ENCODE measurements at regions not wholly inside any gene's neighbourhood (a gene's known extent, or its start where the extent isn't known, plus 50 kb on each side); places are given as distances from the start of the nearest gene placed in this dataset.

DNA sequence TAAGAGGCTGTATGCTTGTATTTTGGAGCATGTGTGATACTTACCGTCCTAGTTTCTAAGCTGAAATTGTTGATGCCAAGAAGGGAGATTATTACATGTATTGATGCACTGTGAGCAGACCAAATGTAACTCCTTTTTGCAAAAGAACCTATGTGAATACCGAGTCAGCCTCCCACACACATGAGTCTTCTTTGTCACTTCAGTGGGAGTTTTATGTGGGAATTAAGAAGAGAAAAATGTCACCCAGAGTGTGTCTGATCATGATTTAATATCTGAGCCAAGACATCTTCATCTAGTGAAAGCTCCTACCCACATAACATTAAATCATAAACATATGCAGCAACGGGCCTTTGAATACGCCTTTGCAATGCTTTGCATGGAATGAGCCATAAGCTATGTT lies 380.3 kb upstream of the ACTBL2 start:
- H3K4me1 ChIP-seq (ENCODE audit: control insufficient read depth in 1 of 2, insufficient read depth in 2 of 2, low read depth in 1 of 2, low read length in 1 of 2): peaks cover 0 to 11% of the 10 kb centered on the region in 2 experiments; a peak in 1 of 4 replicates
- H3K9me3 ChIP-seq: no peaks in the 10 kb centered on the region
- H3K9me2 ChIP-seq: no peaks in the 10 kb centered on the region
- peaks cover 22% of the 10 kb centered on the region for H3F3A ChIP-seq (replicated peaks; ENCODE audit: insufficient read depth)
- CTCF ChIA-PET: no interaction called here
- H3K27ac ChIP-seq (ENCODE audit: low read depth in 2 of 2, low read length in 1 of 2): peak overlapping the region; percentile 47 to 88; a peak in 3 of 4 replicates
- H3K27me3 ChIP-seq (ENCODE audit: insufficient read depth): no peaks in the 10 kb centered on the region
- no peaks in the 10 kb centered on the region for H4K20me1 ChIP-seq (ENCODE audit: insufficient read depth)
- H2AFZ ChIP-seq (ENCODE audit: low read depth): peak overlapping the region; percentile 60; the same call in 1 of the 2 replicates
- no peak for DNase-seq
- POLR2A ChIA-PET: no interaction called here
- 63% methylated on average over 4 of the region's 4 CpGs for WGBS (ENCODE audit: low lambda C conversion rate)
- no peak overlapping the region for H3K4me3 ChIP-seq (ENCODE audit: low read depth in 2 of 2, low read length in 1 of 2)
- H3K79me2 ChIP-seq (ENCODE audit: insufficient read depth): no peaks in the 10 kb centered on the region
- H3K9ac ChIP-seq: peak overlapping the region; percentile 58; the same call in 1 of the 2 replicates
- TF ChIP-seq, protein P1, sequence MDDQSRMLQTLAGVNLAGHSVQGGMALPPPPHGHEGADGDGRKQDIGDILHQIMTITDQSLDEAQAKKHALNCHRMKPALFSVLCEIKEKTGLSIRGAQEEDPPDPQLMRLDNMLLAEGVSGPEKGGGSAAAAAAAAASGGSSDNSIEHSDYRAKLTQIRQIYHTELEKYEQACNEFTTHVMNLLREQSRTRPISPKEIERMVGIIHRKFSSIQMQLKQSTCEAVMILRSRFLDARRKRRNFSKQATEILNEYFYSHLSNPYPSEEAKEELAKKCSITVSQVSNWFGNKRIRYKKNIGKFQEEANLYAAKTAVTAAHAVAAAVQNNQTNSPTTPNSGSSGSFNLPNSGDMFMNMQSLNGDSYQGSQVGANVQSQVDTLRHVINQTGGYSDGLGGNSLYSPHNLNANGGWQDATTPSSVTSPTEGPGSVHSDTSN (IDR thresholded peaks at IDR 0.05): peak; percentile 18; the same call in 1 of the 2 replicates
- TF ChIP-seq TCF12 (IDR thresholded peaks at IDR 0.05): peak; percentile 24; the same call in 1 of the 2 replicates
- TF ChIP-seq, protein P2, sequence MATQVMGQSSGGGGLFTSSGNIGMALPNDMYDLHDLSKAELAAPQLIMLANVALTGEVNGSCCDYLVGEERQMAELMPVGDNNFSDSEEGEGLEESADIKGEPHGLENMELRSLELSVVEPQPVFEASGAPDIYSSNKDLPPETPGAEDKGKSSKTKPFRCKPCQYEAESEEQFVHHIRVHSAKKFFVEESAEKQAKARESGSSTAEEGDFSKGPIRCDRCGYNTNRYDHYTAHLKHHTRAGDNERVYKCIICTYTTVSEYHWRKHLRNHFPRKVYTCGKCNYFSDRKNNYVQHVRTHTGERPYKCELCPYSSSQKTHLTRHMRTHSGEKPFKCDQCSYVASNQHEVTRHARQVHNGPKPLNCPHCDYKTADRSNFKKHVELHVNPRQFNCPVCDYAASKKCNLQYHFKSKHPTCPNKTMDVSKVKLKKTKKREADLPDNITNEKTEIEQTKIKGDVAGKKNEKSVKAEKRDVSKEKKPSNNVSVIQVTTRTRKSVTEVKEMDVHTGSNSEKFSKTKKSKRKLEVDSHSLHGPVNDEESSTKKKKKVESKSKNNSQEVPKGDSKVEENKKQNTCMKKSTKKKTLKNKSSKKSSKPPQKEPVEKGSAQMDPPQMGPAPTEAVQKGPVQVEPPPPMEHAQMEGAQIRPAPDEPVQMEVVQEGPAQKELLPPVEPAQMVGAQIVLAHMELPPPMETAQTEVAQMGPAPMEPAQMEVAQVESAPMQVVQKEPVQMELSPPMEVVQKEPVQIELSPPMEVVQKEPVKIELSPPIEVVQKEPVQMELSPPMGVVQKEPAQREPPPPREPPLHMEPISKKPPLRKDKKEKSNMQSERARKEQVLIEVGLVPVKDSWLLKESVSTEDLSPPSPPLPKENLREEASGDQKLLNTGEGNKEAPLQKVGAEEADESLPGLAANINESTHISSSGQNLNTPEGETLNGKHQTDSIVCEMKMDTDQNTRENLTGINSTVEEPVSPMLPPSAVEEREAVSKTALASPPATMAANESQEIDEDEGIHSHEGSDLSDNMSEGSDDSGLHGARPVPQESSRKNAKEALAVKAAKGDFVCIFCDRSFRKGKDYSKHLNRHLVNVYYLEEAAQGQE (IDR thresholded peaks at IDR 0.05; ENCODE audit: low read depth, low read length): no peak
- H3K36me3 ChIP-seq (replicated peaks in 1 of 2; ENCODE audit: control insufficient read depth in 1 of 2, insufficient read depth in 2 of 2, low read length in 1 of 2): no peaks in the 10 kb centered on the region
- peak overlapping the region; percentile 12; the same call in 1 of the 2 replicates for H3K4me2 ChIP-seq

DNA sequence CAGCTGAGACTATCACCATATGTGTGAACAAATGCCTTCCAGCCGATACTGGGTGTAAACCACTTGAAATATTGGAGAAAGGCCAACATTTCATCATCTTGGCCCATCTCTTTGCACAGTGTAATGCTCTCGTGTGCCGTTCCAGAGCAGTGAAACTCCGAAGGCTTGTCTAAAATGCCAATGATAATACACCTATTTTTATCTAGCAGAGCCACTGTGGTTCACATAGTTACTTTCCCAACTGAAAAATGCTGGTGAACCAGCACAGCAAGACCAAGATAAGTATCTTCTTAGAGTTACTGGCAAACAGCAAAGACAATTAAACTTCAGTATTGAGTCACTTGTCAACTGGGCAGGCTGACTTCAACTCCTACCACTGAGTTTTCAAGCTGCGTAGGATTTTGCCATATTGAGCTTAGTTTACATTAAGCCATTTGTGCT lies 379.9 kb upstream of the ACTBL2 start:
- Histone ChIP-seq H3K9me2 (no peaks in the 10 kb centered on the region), H3K4me2 (peak overlapping the region; percentile 12; the same call in 1 of the 2 replicates), H3K9ac (peak overlapping the region; percentile 58; the same call in 1 of the 2 replicates), H3K27me3 (ENCODE audit: insufficient read depth) (no peaks in the 10 kb centered on the region), H2AFZ (ENCODE audit: low read depth) (peak overlapping the region; percentile 60; the same call in 1 of the 2 replicates), H3F3A (replicated peaks; ENCODE audit: insufficient read depth) (peaks cover 22% of the 10 kb centered on the region), H3K4me3 (ENCODE audit: low read depth in 2 of 2, low read length in 1 of 2) (no peak overlapping the region), H3K4me1 (ENCODE audit: control insufficient read depth in 1 of 2, insufficient read depth in 2 of 2, low read depth in 1 of 2, low read length in 1 of 2) (peaks cover 0 to 11% of the 10 kb centered on the region in 2 experiments; a peak in 1 of 4 replicates), H3K9me3 (no peaks in the 10 kb centered on the region), H3K36me3 (replicated peaks in 1 of 2; ENCODE audit: control insufficient read depth in 1 of 2, insufficient read depth in 2 of 2, low read length in 1 of 2) (no peaks in the 10 kb centered on the region), H4K20me1 (ENCODE audit: insufficient read depth) (no peaks in the 10 kb centered on the region), H3K79me2 (ENCODE audit: insufficient read depth) (no peaks in the 10 kb centered on the region), H3K27ac (ENCODE audit: low read depth in 2 of 2, low read length in 1 of 2) (peak overlapping the region; percentile 47 to 88; a peak in 3 of 4 replicates)
- ChIA-PET CTCF (interaction anchor here (1.1 to 1.2 kb wide), 2 partner anchors 83 to 598 kb away, joined by 4 to 7 read pairs; no protein-coding TSS in a partner anchor), POLR2A (no interaction called here)
- DNase-seq: no peak
- TF ChIP-seq MEF2A (IDR thresholded peaks at IDR 0.05; ENCODE audit: borderline replicate concordance, low read depth) (peak; percentile 70; the same call in 1 of the 2 replicates), TAF1 (IDR thresholded peaks at IDR 0.05; ENCODE audit: borderline replicate concordance, low read depth, low read length) (no peak), ELF1 (IDR thresholded peaks at IDR 0.05) (no peak), NFIC (IDR thresholded peaks at IDR 0.05; ENCODE audit: borderline replicate concordance) (peak; percentile 44; the same call in 1 of the 2 replicates), JUND (IDR thresholded peaks at IDR 0.05) (peak; percentile 58), POLR2AphosphoS5 (IDR thresholded peaks at IDR 0.05; ENCODE audit: low read depth, low read length) (no peak), TCF12 (IDR thresholded peaks at IDR 0.05) (peak; percentile 70), FOSL2 (IDR thresholded peaks at IDR 0.05; ENCODE audit: borderline replicate concordance, low read depth) (peak; percentile 70; the same call in 1 of the 2 replicates), EP300 (IDR thresholded peaks at IDR 0.05; ENCODE audit: borderline replicate concordance in 1 of 2, low read depth in 1 of 2, low read length in 1 of 2) (peak in 1 of 2 experiments; percentile 76; a peak in 1 of 4 replicates), RXRA (IDR thresholded peaks at IDR 0.05; ENCODE audit: borderline replicate concordance, low read depth) (no peak), FOXM1 (IDR thresholded peaks at IDR 0.05; ENCODE audit: low read depth) (no peak), MXI1 (IDR thresholded peaks at IDR 0.05; ENCODE audit: low read depth, low read length) (no peak)
- TF ChIP-seq, protein P3, sequence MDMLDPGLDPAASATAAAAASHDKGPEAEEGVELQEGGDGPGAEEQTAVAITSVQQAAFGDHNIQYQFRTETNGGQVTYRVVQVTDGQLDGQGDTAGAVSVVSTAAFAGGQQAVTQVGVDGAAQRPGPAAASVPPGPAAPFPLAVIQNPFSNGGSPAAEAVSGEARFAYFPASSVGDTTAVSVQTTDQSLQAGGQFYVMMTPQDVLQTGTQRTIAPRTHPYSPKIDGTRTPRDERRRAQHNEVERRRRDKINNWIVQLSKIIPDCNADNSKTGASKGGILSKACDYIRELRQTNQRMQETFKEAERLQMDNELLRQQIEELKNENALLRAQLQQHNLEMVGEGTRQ (IDR thresholded peaks at IDR 0.05; ENCODE audit: borderline replicate concordance, low read depth, low read length): no peak
- TF ChIP-seq, protein P4, sequence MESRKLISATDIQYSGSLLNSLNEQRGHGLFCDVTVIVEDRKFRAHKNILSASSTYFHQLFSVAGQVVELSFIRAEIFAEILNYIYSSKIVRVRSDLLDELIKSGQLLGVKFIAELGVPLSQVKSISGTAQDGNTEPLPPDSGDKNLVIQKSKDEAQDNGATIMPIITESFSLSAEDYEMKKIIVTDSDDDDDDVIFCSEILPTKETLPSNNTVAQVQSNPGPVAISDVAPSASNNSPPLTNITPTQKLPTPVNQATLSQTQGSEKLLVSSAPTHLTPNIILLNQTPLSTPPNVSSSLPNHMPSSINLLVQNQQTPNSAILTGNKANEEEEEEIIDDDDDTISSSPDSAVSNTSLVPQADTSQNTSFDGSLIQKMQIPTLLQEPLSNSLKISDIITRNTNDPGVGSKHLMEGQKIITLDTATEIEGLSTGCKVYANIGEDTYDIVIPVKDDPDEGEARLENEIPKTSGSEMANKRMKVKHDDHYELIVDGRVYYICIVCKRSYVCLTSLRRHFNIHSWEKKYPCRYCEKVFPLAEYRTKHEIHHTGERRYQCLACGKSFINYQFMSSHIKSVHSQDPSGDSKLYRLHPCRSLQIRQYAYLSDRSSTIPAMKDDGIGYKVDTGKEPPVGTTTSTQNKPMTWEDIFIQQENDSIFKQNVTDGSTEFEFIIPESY (IDR thresholded peaks at IDR 0.05; ENCODE audit: borderline replicate concordance, low read depth): no peak
- TF ChIP-seq, protein P1 (IDR thresholded peaks at IDR 0.05): peak; percentile 90
- 69% methylated on average over 5 of the region's 5 CpGs for WGBS (ENCODE audit: low lambda C conversion rate)
